ENCODE measurements at regions not wholly inside any gene's neighbourhood (a gene's known extent, or its start where the extent isn't known, plus 50 kb on each side); places are given as distances from the start of the nearest gene placed in this dataset.

- Mint-ChIP-seq H3K4me3 (ENCODE audit: unreplicated experiment) (no peak overlapping the region), H3K9me3 (ENCODE audit: unreplicated experiment) (no peaks in the 10 kb centered on the region), H3K27me3 (ENCODE audit: insufficient read depth, unreplicated experiment) (no peaks in the 10 kb centered on the region), H3K4me1 (ENCODE audit: insufficient read depth, unreplicated experiment) (peaks cover 7% of the 10 kb centered on the region), H3K36me3 (ENCODE audit: insufficient read depth, unreplicated experiment) (no peaks in the 10 kb centered on the region), H3K27ac (ENCODE audit: low read depth, unreplicated experiment) (no peak overlapping the region)
- TF ChIP-seq CTCF (IDR thresholded peaks at IDR 0.05; ENCODE audit: unreplicated experiment) = peak; percentile 47
- DNase-seq (ENCODE audit: unreplicated experiment) = peak; percentile 55
- BruUV-seq (replicated peaks) = no TSS peak
- CTCF ChIA-PET = interaction anchor here (0.7 to 1.0 kb wide), 2 partner anchors 36 to 119 kb away, joined by 3 to 6 read pairs; no protein-coding TSS in a partner anchor
- intact Hi-C loops (cut with micrococcal nuclease) = loop anchor here (2.0 to 5.0 kb wide), 3 partner anchors 130 to 556 kb away; no protein-coding TSS in a partner anchor
- POLR2A ChIA-PET = no interaction called here
Observed at GRCh38 chr9:88722753-88723152, 187.8 kb downstream of the NXNL2 start.

DNA sequence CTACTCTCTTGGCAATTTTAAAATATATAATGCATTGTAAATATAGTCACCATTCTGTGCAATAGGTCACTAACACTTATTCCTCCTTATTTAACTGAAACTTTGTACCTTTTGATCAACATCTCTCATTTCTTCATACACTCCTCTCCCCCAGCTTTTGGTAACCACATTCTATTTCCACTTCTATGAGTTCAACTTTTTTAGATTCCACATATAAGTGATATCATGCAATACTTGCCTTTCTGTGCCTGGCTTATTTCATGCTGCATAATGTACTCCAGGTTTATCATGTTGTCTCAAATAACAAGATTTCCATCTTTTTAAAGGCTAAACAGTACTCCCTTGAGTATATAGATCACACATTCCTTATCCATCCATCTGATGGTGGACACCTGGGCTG lies 188.8 kb downstream of the NXNL2 start:
- DNase-seq (ENCODE audit: unreplicated experiment) = no peak
- H3K4me3 Mint-ChIP-seq (ENCODE audit: unreplicated experiment) = no peak overlapping the region
- peaks cover 7% of the 10 kb centered on the region for H3K4me1 Mint-ChIP-seq (ENCODE audit: insufficient read depth, unreplicated experiment)
- no peak overlapping the region for H3K27ac Mint-ChIP-seq (ENCODE audit: low read depth, unreplicated experiment)
- intact Hi-C loops (cut with micrococcal nuclease) = loop anchor here (2.0 to 5.0 kb wide), 3 partner anchors 131 to 555 kb away; no protein-coding TSS in a partner anchor
- no peaks in the 10 kb centered on the region for H3K9me3 Mint-ChIP-seq (ENCODE audit: unreplicated experiment)
- no peak for TF ChIP-seq CTCF (IDR thresholded peaks at IDR 0.05; ENCODE audit: unreplicated experiment)
- POLR2A ChIA-PET = no interaction called here
- BruUV-seq (replicated peaks) = no TSS peak
- CTCF ChIA-PET = interaction anchor here (1.0 kb wide), 1 partner anchor 120 kb away, joined by 6 read pairs; no protein-coding TSS in a partner anchor
- no peaks in the 10 kb centered on the region for H3K27me3 Mint-ChIP-seq (ENCODE audit: insufficient read depth, unreplicated experiment)
- H3K36me3 Mint-ChIP-seq (ENCODE audit: insufficient read depth, unreplicated experiment) = no peaks in the 10 kb centered on the region

- no peaks in the 10 kb centered on the region for H3K36me3 Mint-ChIP-seq (ENCODE audit: insufficient read depth, unreplicated experiment)
- peaks cover 7% of the 10 kb centered on the region for H3K4me1 Mint-ChIP-seq (ENCODE audit: insufficient read depth, unreplicated experiment)
- H3K9me3 Mint-ChIP-seq (ENCODE audit: unreplicated experiment) = peaks cover 3% of the 10 kb centered on the region
- intact Hi-C loops (cut with micrococcal nuclease) = loop anchor here (5.0 kb wide), 1 partner anchor 132 kb away; no protein-coding TSS in a partner anchor
- BruUV-seq (replicated peaks) = no TSS peak
- TF ChIP-seq CTCF (IDR thresholded peaks at IDR 0.05; ENCODE audit: unreplicated experiment) = no peak
- no peak overlapping the region for H3K4me3 Mint-ChIP-seq (ENCODE audit: unreplicated experiment)
- H3K27ac Mint-ChIP-seq (ENCODE audit: low read depth, unreplicated experiment) = no peak overlapping the region
- POLR2A ChIA-PET = no interaction called here
- H3K27me3 Mint-ChIP-seq (ENCODE audit: insufficient read depth, unreplicated experiment) = no peaks in the 10 kb centered on the region
- CTCF ChIA-PET = no interaction called here
- DNase-seq (ENCODE audit: unreplicated experiment) = no peak
Observed at GRCh38 chr9:88724331-88724730, 189.4 kb downstream of the NXNL2 start.

DNA sequence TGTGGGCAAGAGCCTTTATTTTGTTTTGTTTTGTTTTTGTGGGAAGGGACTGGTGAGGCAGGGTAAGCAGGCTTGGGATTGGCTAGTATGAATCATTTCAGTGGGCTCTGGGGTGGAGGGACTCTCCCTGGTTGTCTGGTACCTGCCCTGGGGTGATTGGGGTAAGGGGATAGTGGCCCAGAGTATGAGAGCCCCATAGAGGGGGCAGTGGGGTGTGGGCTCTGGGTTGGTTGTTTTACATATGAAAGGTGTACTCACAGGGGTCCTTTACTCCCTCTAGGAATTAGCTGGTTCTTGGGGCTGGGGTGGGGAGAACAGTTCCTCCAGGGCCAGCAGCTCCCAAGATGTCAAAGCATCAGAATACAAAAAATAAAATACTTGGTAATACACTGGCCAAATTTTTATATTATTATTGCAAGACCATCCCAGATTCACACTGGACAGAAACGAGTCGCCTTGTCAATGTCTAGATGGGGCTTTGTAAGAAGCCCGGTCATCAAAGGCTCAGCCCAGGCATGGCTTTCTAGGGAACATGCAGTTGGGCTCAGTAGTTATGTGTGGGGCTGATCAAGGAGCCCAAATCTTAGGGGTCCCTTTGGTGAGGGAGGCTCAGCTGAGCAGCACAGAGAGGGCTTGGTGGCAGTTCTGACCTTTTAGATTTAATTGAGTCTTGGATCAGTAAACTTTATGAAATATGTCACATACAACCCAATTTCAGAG lies 190.5 kb downstream of the NXNL2 start:
- ChIA-PET CTCF (no interaction called here), POLR2A (no interaction called here)
- no peak overlapping the region for H3K4me3 Mint-ChIP-seq (ENCODE audit: unreplicated experiment)
- H3K27me3 Mint-ChIP-seq (ENCODE audit: insufficient read depth, unreplicated experiment) = no peaks in the 10 kb centered on the region
- no peaks in the 10 kb centered on the region for H3K36me3 Mint-ChIP-seq (ENCODE audit: insufficient read depth, unreplicated experiment)
- peaks cover 11% of the 10 kb centered on the region for H3K9me3 Mint-ChIP-seq (ENCODE audit: unreplicated experiment)
- TF ChIP-seq CTCF (IDR thresholded peaks at IDR 0.05; ENCODE audit: unreplicated experiment) = no peak
- no peak for DNase-seq (ENCODE audit: unreplicated experiment)
- H3K27ac Mint-ChIP-seq (ENCODE audit: low read depth, unreplicated experiment) = no peak overlapping the region
- peaks cover 7% of the 10 kb centered on the region for H3K4me1 Mint-ChIP-seq (ENCODE audit: insufficient read depth, unreplicated experiment)
- intact Hi-C loops (cut with micrococcal nuclease) = no loop called here
- no TSS peak for BruUV-seq (replicated peaks)
